Mesendoderm (in vitro differentiated cells): ENCODE measurements at regions not wholly inside any gene's neighbourhood (a gene's known extent, or its start where the extent isn't known, plus 50 kb on each side); places are given as distances from the start of the nearest gene placed in this dataset.

Experiments
- DNase-seq: peaks from one replicate; pipeline ENCODE4 v3.0.0; 2013
- H2AK5ac ChIP-seq: 2 replicates; pipeline ENCODE4 v1.6.1; 2013; ENCODE audit warnings: low read length, inconsistent platforms
- H2BK120ac ChIP-seq: 2 replicates; pipeline ENCODE4 v1.6.1; 2013; ENCODE audit warnings: low read depth, mild to moderate bottlenecking, low read length, moderate library complexity, mixed read lengths
- H2BK15ac ChIP-seq: replicated peaks from 2 replicates; pipeline ENCODE4 v1.6.1; 2013; ENCODE audit warnings: low read depth, mild to moderate bottlenecking, moderate library complexity
- H2BK5ac ChIP-seq: 2 replicates; pipeline ENCODE4 v1.6.1; 2013; ENCODE audit warnings: low read length, inconsistent platforms
- H3K18ac ChIP-seq: 2 replicates; pipeline ENCODE4 v1.6.1; 2013; ENCODE audit warnings: mild to moderate bottlenecking, low read length, mixed read lengths
- H3K23ac ChIP-seq: one replicate; pipeline ENCODE4 v1.6.1; 2013; ENCODE audit warnings: low read length
- H3K27ac ChIP-seq: 2 replicates; pipeline ENCODE4 v1.5.1; 2013; ENCODE audit warnings: low read depth, mild to moderate bottlenecking, inconsistent platforms, low read length, moderate library complexity
- H3K27me3 ChIP-seq: 2 replicates; pipeline ENCODE4 v1.6.1; 2013; ENCODE audit warnings: low read length, control low read depth, mild to moderate bottlenecking, inconsistent platforms; ENCODE audit not compliant: insufficient read depth, poor library complexity
- H3K36me3 ChIP-seq: 2 replicates; pipeline ENCODE4 v1.6.1; 2013; ENCODE audit warnings: low read length, inconsistent platforms; ENCODE audit not compliant: control insufficient read depth, insufficient read depth
- H3K4ac ChIP-seq: one replicate; pipeline ENCODE4 v1.6.1; 2013; ENCODE audit warnings: low read depth, mild to moderate bottlenecking, low read length, moderate library complexity
- H3K4me1 ChIP-seq: 2 replicates; pipeline ENCODE4 v1.6.1; 2013; ENCODE audit warnings: low read depth, low read length, inconsistent platforms; ENCODE audit not compliant: control insufficient read depth
- H3K4me2 ChIP-seq: 2 replicates; pipeline ENCODE4 v1.6.1; 2013; ENCODE audit warnings: low read length
- H3K4me3 ChIP-seq: 2 replicates; pipeline ENCODE4 v1.5.1; 2013; ENCODE audit warnings: mild to moderate bottlenecking, low read length
- H3K56ac ChIP-seq: one replicate; pipeline ENCODE4 v1.6.1; 2013; ENCODE audit warnings: low read length
- H3K79me1 ChIP-seq: 2 replicates; pipeline ENCODE4 v1.6.1; 2013; ENCODE audit warnings: low read length, inconsistent platforms
- H3K79me2 ChIP-seq: 2 replicates; pipeline ENCODE4 v1.6.1; 2013; ENCODE audit warnings: mild to moderate bottlenecking, low read length; ENCODE audit not compliant: control insufficient read depth, insufficient read depth
- H3K9ac ChIP-seq: 2 replicates; pipeline ENCODE4 v1.6.1; 2013; ENCODE audit warnings: low read length, inconsistent platforms
- H4K5ac ChIP-seq: one replicate; pipeline ENCODE4 v1.6.1; 2013; ENCODE audit warnings: low read length
- H4K8ac ChIP-seq: one replicate; pipeline ENCODE4 v1.6.1; 2013; ENCODE audit warnings: low read depth, mild to moderate bottlenecking, control low read depth, low read length, moderate library complexity
- WGBS: extraction: QIAGEN DNeasy Blood & Tissue Kit; methylation state at CpG from one replicate; pipeline ENCODE4 v1.1.7; 2013; ENCODE audit warnings: low lambda C conversion rate, missing lambda C conversion rate; ENCODE audit not compliant: insufficient coverage; ENCODE audit errors: extremely low coverage; 5-methylcytosine and 5-hydroxymethylcytosine counted together

- Histone ChIP-seq H3K4me2 (no peak overlapping the region), H2BK5ac (no peak overlapping the region), H3K4me1 (no peaks in the 10 kb centered on the region), H4K5ac (no peak overlapping the region), H3K56ac (no peak overlapping the region), H3K4me3 (no peak overlapping the region), H3K4ac (no peak overlapping the region), H3K36me3 (no peaks in the 10 kb centered on the region), H3K79me1 (no peaks in the 10 kb centered on the region), H3K9ac (no peak overlapping the region), H3K79me2 (no peaks in the 10 kb centered on the region), H2BK120ac (no peak overlapping the region), H3K18ac (no peak overlapping the region), H2AK5ac (no peak overlapping the region), H3K27me3 (no peaks in the 10 kb centered on the region), H2BK15ac (no peak overlapping the region), H3K27ac (no peak overlapping the region), H4K8ac (no peak overlapping the region), H3K23ac (no peak overlapping the region)
- no peak for DNase-seq
- WGBS = no CpG with 5 or more reads among the region's 15 CpGs
Measured at GRCh38 chr11:70727899-70728620, 329.7 kb downstream of the CTTN start.

- Histone ChIP-seq H3K36me3 (no peaks in the 10 kb centered on the region), H3K9ac (no peak overlapping the region), H3K23ac (no peak overlapping the region), H3K27me3 (no peaks in the 10 kb centered on the region), H4K5ac (no peak overlapping the region), H3K56ac (no peak overlapping the region), H3K4me3 (no peak overlapping the region), H3K4me1 (no peaks in the 10 kb centered on the region), H2AK5ac (no peak overlapping the region), H2BK5ac (no peak overlapping the region), H4K8ac (no peak overlapping the region), H3K79me1 (no peaks in the 10 kb centered on the region), H3K4ac (no peak overlapping the region), H3K27ac (no peak overlapping the region), H3K18ac (no peak overlapping the region), H2BK15ac (no peak overlapping the region), H3K4me2 (no peak overlapping the region), H2BK120ac (no peak overlapping the region), H3K79me2 (no peaks in the 10 kb centered on the region)
- no CpG with 5 or more reads among the region's 6 CpGs for WGBS
- DNase-seq = no peak
Measured at GRCh38 chr11:70729949-70730348, 331.6 kb downstream of the CTTN start.

- Histone ChIP-seq H3K4me1 (no peaks in the 10 kb centered on the region), H3K4me2 (no peak overlapping the region), H3K4ac (no peak overlapping the region), H3K4me3 (no peak overlapping the region), H4K5ac (no peak overlapping the region), H4K8ac (no peak overlapping the region), H3K79me1 (no peaks in the 10 kb centered on the region), H3K56ac (no peak overlapping the region), H3K9ac (no peak overlapping the region), H2AK5ac (no peak overlapping the region), H3K18ac (no peak overlapping the region), H3K27me3 (no peaks in the 10 kb centered on the region), H3K27ac (no peak overlapping the region), H2BK120ac (no peak overlapping the region), H2BK15ac (no peak overlapping the region), H3K23ac (no peak overlapping the region), H2BK5ac (no peak overlapping the region), H3K79me2 (no peaks in the 10 kb centered on the region), H3K36me3 (no peaks in the 10 kb centered on the region)
- DNase-seq = no peak
- no CpG with 5 or more reads among the region's 6 CpGs for WGBS
Measured at GRCh38 chr11:70730411-70730810, 332.1 kb downstream of the CTTN start.

- no CpG with 5 or more reads among the region's 11 CpGs for WGBS
- H3K56ac ChIP-seq = no peak overlapping the region
- no peak overlapping the region for H3K4me2 ChIP-seq
Measured at GRCh38 chr11:70731271-70732022, 333.1 kb downstream of the CTTN start.

GRCh38 chr11:70732023-70732880 is 333.9 kb downstream of the CTTN start:
- H3K23ac ChIP-seq = no peak overlapping the region
- no peak overlapping the region for H3K56ac ChIP-seq
- no peak overlapping the region for H2AK5ac ChIP-seq
- no peak overlapping the region for H3K4ac ChIP-seq
- H3K4me2 ChIP-seq = no peak overlapping the region
- no peak overlapping the region for H3K18ac ChIP-seq
- no peak overlapping the region for H3K9ac ChIP-seq
- H3K27me3 ChIP-seq = no peaks in the 10 kb centered on the region
- no peak overlapping the region for H4K8ac ChIP-seq
- H2BK120ac ChIP-seq = no peak overlapping the region
- H2BK15ac ChIP-seq = no peak overlapping the region
- no peaks in the 10 kb centered on the region for H3K79me2 ChIP-seq
- no peak overlapping the region for H2BK5ac ChIP-seq
- H3K27ac ChIP-seq = no peak overlapping the region
- no CpG with 5 or more reads among the region's 14 CpGs for WGBS
- H4K5ac ChIP-seq = no peak overlapping the region
- no peaks in the 10 kb centered on the region for H3K36me3 ChIP-seq
- no peak overlapping the region for H3K4me3 ChIP-seq
- no peaks in the 10 kb centered on the region for H3K4me1 ChIP-seq
- no peaks in the 10 kb centered on the region for H3K79me1 ChIP-seq
- DNase-seq = no peak

More at GRCh38 chr11:70731271-70732022, 333.1 kb downstream of the CTTN start:
- H3K79me1 ChIP-seq = no peaks in the 10 kb centered on the region
- H4K8ac ChIP-seq = no peak overlapping the region
- no peak overlapping the region for H3K9ac ChIP-seq
- no peaks in the 10 kb centered on the region for H3K79me2 ChIP-seq
- H2AK5ac ChIP-seq = no peak overlapping the region
- no peak overlapping the region for H3K4me3 ChIP-seq
- H3K27ac ChIP-seq = no peak overlapping the region
- no peaks in the 10 kb centered on the region for H3K36me3 ChIP-seq
- no peak overlapping the region for H2BK5ac ChIP-seq
- H3K23ac ChIP-seq = no peak overlapping the region
- no peak overlapping the region for H3K18ac ChIP-seq
- H3K4ac ChIP-seq = no peak overlapping the region
- H2BK15ac ChIP-seq = no peak overlapping the region
- H4K5ac ChIP-seq = no peak overlapping the region
- no peak for DNase-seq
- no peaks in the 10 kb centered on the region for H3K4me1 ChIP-seq
- no peaks in the 10 kb centered on the region for H3K27me3 ChIP-seq
- H2BK120ac ChIP-seq = no peak overlapping the region
